Endothelial cell (in vitro differentiated cells): ENCODE measurements at regions not wholly inside any gene's neighbourhood (a gene's known extent, or its start where the extent isn't known, plus 50 kb on each side); places are given as distances from the start of the nearest gene placed in this dataset.

Source experiments
- DNase-seq: peaks from one replicate; pipeline ENCODE4 v3.0.0; 2021; ENCODE audit warnings: low spot score
- H3K27ac Mint-ChIP-seq: one replicate; pipeline ENCODE4 v1.8.0; 2021; ENCODE audit warnings: mixed read lengths, inconsistent platforms; ENCODE audit not compliant: unreplicated experiment
- H3K27me3 Mint-ChIP-seq: one replicate; pipeline ENCODE4 v1.8.0; 2021; ENCODE audit warnings: mild to moderate bottlenecking, moderate library complexity, mixed read lengths, inconsistent platforms; ENCODE audit not compliant: unreplicated experiment
- H3K36me3 Mint-ChIP-seq: one replicate; pipeline ENCODE4 v1.8.0; 2021; ENCODE audit warnings: mild to moderate bottlenecking, low read depth, mixed read lengths, inconsistent platforms; ENCODE audit not compliant: unreplicated experiment
- H3K4me1 Mint-ChIP-seq: one replicate; pipeline ENCODE4 v1.8.0; 2021; ENCODE audit warnings: mild to moderate bottlenecking, mixed read lengths, inconsistent platforms; ENCODE audit not compliant: unreplicated experiment
- H3K4me3 Mint-ChIP-seq: one replicate; pipeline ENCODE4 v1.8.0; 2021; ENCODE audit warnings: mild to moderate bottlenecking, mixed read lengths, inconsistent platforms; ENCODE audit not compliant: unreplicated experiment
- H3K9me3 Mint-ChIP-seq: one replicate; pipeline ENCODE4 v1.8.0; 2021; ENCODE audit warnings: mixed read lengths, inconsistent platforms; ENCODE audit not compliant: unreplicated experiment
- CTCF ChIP-seq: fragments of 200-600 bp; sonication (generic); IDR thresholded peaks from one replicate; pipeline ENCODE4 v1.5.0; 2021; ENCODE audit warnings: antibody characterized with exemption; ENCODE audit not compliant: unreplicated experiment

- Mint-ChIP-seq H3K27me3 (peaks cover 2% of the 10 kb centered on the region), H3K4me1 (no peaks in the 10 kb centered on the region), H3K36me3 (no peaks in the 10 kb centered on the region), H3K27ac (no peak overlapping the region), H3K4me3 (no peak overlapping the region), H3K9me3 (no peaks in the 10 kb centered on the region)
- TF ChIP-seq CTCF: no peak
- DNase-seq: no peak
Observed at GRCh38 chr5:56386046-56386445, 152.9 kb upstream of the ANKRD55 start.

GRCh38 chr5:56384186-56384585 lies 151.1 kb upstream of the ANKRD55 start:
- Mint-ChIP-seq H3K4me3 (no peak overlapping the region), H3K9me3 (no peaks in the 10 kb centered on the region), H3K27me3 (peaks cover 2% of the 10 kb centered on the region), H3K4me1 (no peaks in the 10 kb centered on the region), H3K27ac (no peak overlapping the region), H3K36me3 (no peaks in the 10 kb centered on the region)
- DNase-seq: no peak
- no peak for TF ChIP-seq CTCF

GRCh38 chr5:56383761-56384160 lies 150.6 kb upstream of the ANKRD55 start:
- Mint-ChIP-seq H3K4me3 (no peak overlapping the region), H3K27me3 (peaks cover 2% of the 10 kb centered on the region), H3K9me3 (no peaks in the 10 kb centered on the region), H3K4me1 (no peaks in the 10 kb centered on the region), H3K36me3 (no peaks in the 10 kb centered on the region), H3K27ac (no peak overlapping the region)
- TF ChIP-seq CTCF: no peak
- no peak for DNase-seq

- H3K4me3 Mint-ChIP-seq: no peak overlapping the region
- DNase-seq: no peak
- H3K27me3 Mint-ChIP-seq: peaks cover 2% of the 10 kb centered on the region
- no peaks in the 10 kb centered on the region for H3K4me1 Mint-ChIP-seq
- TF ChIP-seq CTCF: no peak
- H3K27ac Mint-ChIP-seq: no peak overlapping the region
- no peaks in the 10 kb centered on the region for H3K36me3 Mint-ChIP-seq
- H3K9me3 Mint-ChIP-seq: no peaks in the 10 kb centered on the region
Observed at GRCh38 chr5:56382896-56383295, 149.8 kb upstream of the ANKRD55 start.

- Mint-ChIP-seq H3K9me3 (peaks cover 6% of the 10 kb centered on the region), H3K4me1 (no peaks in the 10 kb centered on the region), H3K27me3 (peaks cover 2% of the 10 kb centered on the region), H3K36me3 (no peaks in the 10 kb centered on the region), H3K4me3 (no peak overlapping the region), H3K27ac (no peak overlapping the region)
- TF ChIP-seq CTCF: no peak
- no peak for DNase-seq
Observed at GRCh38 chr5:56377573-56377972, 144.4 kb upstream of the ANKRD55 start.
